CD4-positive, alpha-beta T cell treated with Interleukin-2 at 100 ng/mL for 4 hours (primary cell): ENCODE measurements at regions not wholly inside any gene's neighbourhood (a gene's known extent, or its start where the extent isn't known, plus 50 kb on each side); places are given as distances from the start of the nearest gene placed in this dataset.

Experiments used
- DNase-seq: peaks from one replicate; pipeline ENCODE4 v3.0.0-alpha.2; 2020; ENCODE audit warnings: low spot score

- no peak for DNase-seq
Measured at GRCh38 chr1:208298593-208299269, 54.5 kb upstream of the PLXNA2 start.

GRCh38 chr1:208300084-208300770, 56.0 kb upstream of the PLXNA2 start:
- no peak for DNase-seq

- no peak for DNase-seq
Measured at GRCh38 chr1:208302699-208303238, 58.6 kb upstream of the PLXNA2 start.

GRCh38 chr1:208303743-208304712, 59.8 kb upstream of the PLXNA2 start:
- no peak for DNase-seq

GRCh38 chr1:208308221-208308620, 64.0 kb upstream of the PLXNA2 start:
- no peak for DNase-seq

GRCh38 chr1:208309771-208310170, 65.6 kb upstream of the PLXNA2 start:
- no peak for DNase-seq

GRCh38 chr1:208312706-208313105, 68.5 kb upstream of the PLXNA2 start:
- DNase-seq = no peak

GRCh38 chr1:208314431-208314830, 70.2 kb upstream of the PLXNA2 start:
- DNase-seq = no peak

GRCh38 chr1:208318150-208318734, 74.1 kb upstream of the PLXNA2 start:
- DNase-seq = no peak

GRCh38 chr1:208324005-208324404, 79.8 kb upstream of the PLXNA2 start:
- no peak for DNase-seq

GRCh38 chr1:208326033-208326432, 81.8 kb upstream of the PLXNA2 start:
- DNase-seq = no peak

GRCh38 chr1:208329300-208329699, 85.1 kb upstream of the PLXNA2 start:
- DNase-seq = no peak

- DNase-seq = no peak
Measured at GRCh38 chr1:208332036-208332773, 88.0 kb upstream of the PLXNA2 start.

GRCh38 chr1:208332774-208333126, 88.6 kb upstream of the PLXNA2 start:
- no peak for DNase-seq

GRCh38 chr1:208333676-208334075, 89.5 kb upstream of the PLXNA2 start:
- no peak for DNase-seq

GRCh38 chr1:208335371-208336136, 91.4 kb upstream of the PLXNA2 start:
- no peak for DNase-seq

- no peak for DNase-seq
Measured at GRCh38 chr1:208336137-208336518, 91.9 kb upstream of the PLXNA2 start.

GRCh38 chr1:208339911-208340310, 95.7 kb upstream of the PLXNA2 start:
- no peak for DNase-seq

GRCh38 chr1:208343226-208343625, 99.0 kb upstream of the PLXNA2 start:
- DNase-seq = no peak

GRCh38 chr1:208344202-208344857, 100.1 kb upstream of the PLXNA2 start:
- no peak for DNase-seq
